ENCODE measurements at regions not wholly inside any gene's neighbourhood (a gene's known extent, or its start where the extent isn't known, plus 50 kb on each side); places are given as distances from the start of the nearest gene placed in this dataset.

GRCh38 chr6:18712595-18712994 lies 325.4 kb downstream of the RNF144B start:
- H3K4me3 ChIP-seq: no peak overlapping the region
- no peaks in the 10 kb centered on the region for H3K4me1 ChIP-seq
- H3K36me3 ChIP-seq: no peaks in the 10 kb centered on the region
- intact Hi-C loops (cut with DNase I): no loop called here
- ATAC-seq: no peak
- no peak overlapping the region for H3K27ac ChIP-seq
- no peak for TF ChIP-seq CTCF (IDR thresholded peaks at IDR 0.05)
- no peak for DNase-seq
- FAIRE-seq: no peak
- H3K27me3 ChIP-seq: no peaks in the 10 kb centered on the region
- no peaks in the 10 kb centered on the region for H3K9me3 ChIP-seq
- WGBS, 2 donors: 58 to 64% methylated on average over 4 of the region's 4 CpGs

- Histone ChIP-seq H3K4me3 (no peak overlapping the region), H3K9me3 (no peaks in the 10 kb centered on the region), H3K27me3 (no peaks in the 10 kb centered on the region), H3K36me3 (no peaks in the 10 kb centered on the region), H3K4me1 (no peaks in the 10 kb centered on the region), H3K27ac (no peak overlapping the region)
- intact Hi-C loops (cut with DNase I): no loop called here
- FAIRE-seq (no peak), DNase-seq (no peak), ATAC-seq (no peak)
- 50 to 68% methylated on average over 5 of the region's 5 CpGs for WGBS, 2 donors
- no peak for TF ChIP-seq CTCF (IDR thresholded peaks at IDR 0.05)
These were observed 332.9 kb downstream of the RNF144B start for GRCh38 chr6:18720075-18720474.

- no peak overlapping the region for H3K4me3 ChIP-seq
- DNase-seq (no peak), ATAC-seq (no peak), FAIRE-seq (no peak)
- H3K27me3 ChIP-seq: no peaks in the 10 kb centered on the region
- no peaks in the 10 kb centered on the region for H3K4me1 ChIP-seq
- TF ChIP-seq CTCF (IDR thresholded peaks at IDR 0.05): no peak
- intact Hi-C loops (cut with DNase I): no loop called here
- H3K36me3 ChIP-seq: no peaks in the 10 kb centered on the region
- no peak overlapping the region for H3K27ac ChIP-seq
- WGBS, 2 donors: 78 to 84% methylated on average over 3 of the region's 3 CpGs
- H3K9me3 ChIP-seq: no peaks in the 10 kb centered on the region
These were observed 336.9 kb downstream of the RNF144B start for GRCh38 chr6:18724056-18724455.

GRCh38 chr6:18725449-18725848 lies 338.3 kb downstream of the RNF144B start:
- intact Hi-C loops (cut with DNase I): no loop called here
- no peak for FAIRE-seq
- ATAC-seq: no peak
- no peak overlapping the region for H3K27ac ChIP-seq
- no peak overlapping the region for H3K4me3 ChIP-seq
- no peaks in the 10 kb centered on the region for H3K4me1 ChIP-seq
- no peak for DNase-seq
- H3K9me3 ChIP-seq: no peaks in the 10 kb centered on the region
- H3K36me3 ChIP-seq: no peaks in the 10 kb centered on the region
- H3K27me3 ChIP-seq: no peaks in the 10 kb centered on the region
- 78 to 80% methylated on average over 2 of the region's 2 CpGs for WGBS, 2 donors
- no peak for TF ChIP-seq CTCF (IDR thresholded peaks at IDR 0.05)

- H3K36me3 ChIP-seq: no peaks in the 10 kb centered on the region
- no peak for DNase-seq
- intact Hi-C loops (cut with DNase I): no loop called here
- no peak for TF ChIP-seq CTCF (IDR thresholded peaks at IDR 0.05)
- H3K4me3 ChIP-seq: no peak overlapping the region
- no peak for ATAC-seq
- WGBS, 2 donors: 69 to 79% methylated on average over 1 of the region's 1 CpG
- no peak for FAIRE-seq
- H3K27me3 ChIP-seq: no peaks in the 10 kb centered on the region
- no peaks in the 10 kb centered on the region for H3K9me3 ChIP-seq
- H3K27ac ChIP-seq: no peak overlapping the region
- no peaks in the 10 kb centered on the region for H3K4me1 ChIP-seq
These were observed 346.9 kb downstream of the RNF144B start for GRCh38 chr6:18733921-18734550.
